ENCODE measurements at regions not wholly inside any gene's neighbourhood (a gene's known extent, or its start where the extent isn't known, plus 50 kb on each side); places are given as distances from the start of the nearest gene placed in this dataset.

DNA sequence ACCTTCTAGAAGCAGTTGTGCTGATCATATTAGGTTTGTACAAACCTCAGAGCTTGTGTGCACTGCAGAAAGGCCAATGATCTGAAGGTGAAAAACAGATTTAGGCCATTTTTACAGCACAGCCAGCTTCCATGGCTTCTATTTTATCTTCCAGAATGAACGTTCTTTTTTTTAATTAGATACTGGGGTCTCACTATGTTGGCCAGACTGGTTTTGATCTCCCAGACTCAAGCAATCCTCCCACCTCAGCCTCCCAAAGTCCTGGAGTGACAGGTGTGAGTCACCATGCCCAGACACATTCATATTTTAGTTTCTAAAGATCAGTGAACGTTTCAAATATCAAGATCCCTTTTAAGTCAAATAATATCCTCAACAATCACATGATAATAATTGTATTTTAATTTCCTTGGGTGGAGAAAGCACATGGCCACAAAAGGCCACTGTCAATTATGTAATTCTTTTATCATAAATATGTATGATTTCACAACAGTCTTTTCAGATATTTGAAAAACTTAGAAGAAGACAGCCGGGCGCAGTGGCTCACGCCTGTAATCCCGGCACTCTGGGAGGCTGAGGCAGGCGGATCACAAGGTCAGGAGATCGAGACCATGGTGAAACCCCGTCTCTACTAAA lies 326.7 kb upstream of the JARID2 start:
- Mint-ChIP-seq H3K9me3 (no peaks in the 10 kb centered on the region), H3K36me3 (ENCODE audit: low read depth) (no peaks in the 10 kb centered on the region), H3K27me3 (no peaks in the 10 kb centered on the region), H3K27ac (no peak overlapping the region), H3K4me1 (peaks cover 11% of the 10 kb centered on the region), H3K4me3 (no peak overlapping the region)
- no peak for DNase-seq
- intact Hi-C loops (cut with micrococcal nuclease), result no loop called here
- no peak for ATAC-seq (ENCODE audit: low read depth)
- TF ChIP-seq, protein P1, sequence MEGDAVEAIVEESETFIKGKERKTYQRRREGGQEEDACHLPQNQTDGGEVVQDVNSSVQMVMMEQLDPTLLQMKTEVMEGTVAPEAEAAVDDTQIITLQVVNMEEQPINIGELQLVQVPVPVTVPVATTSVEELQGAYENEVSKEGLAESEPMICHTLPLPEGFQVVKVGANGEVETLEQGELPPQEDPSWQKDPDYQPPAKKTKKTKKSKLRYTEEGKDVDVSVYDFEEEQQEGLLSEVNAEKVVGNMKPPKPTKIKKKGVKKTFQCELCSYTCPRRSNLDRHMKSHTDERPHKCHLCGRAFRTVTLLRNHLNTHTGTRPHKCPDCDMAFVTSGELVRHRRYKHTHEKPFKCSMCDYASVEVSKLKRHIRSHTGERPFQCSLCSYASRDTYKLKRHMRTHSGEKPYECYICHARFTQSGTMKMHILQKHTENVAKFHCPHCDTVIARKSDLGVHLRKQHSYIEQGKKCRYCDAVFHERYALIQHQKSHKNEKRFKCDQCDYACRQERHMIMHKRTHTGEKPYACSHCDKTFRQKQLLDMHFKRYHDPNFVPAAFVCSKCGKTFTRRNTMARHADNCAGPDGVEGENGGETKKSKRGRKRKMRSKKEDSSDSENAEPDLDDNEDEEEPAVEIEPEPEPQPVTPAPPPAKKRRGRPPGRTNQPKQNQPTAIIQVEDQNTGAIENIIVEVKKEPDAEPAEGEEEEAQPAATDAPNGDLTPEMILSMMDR (IDR thresholded peaks at IDR 0.05), result no peak
- ChIA-PET POLR2A (interaction anchor here (0.6 kb wide), 1 partner anchor 8 kb away, joined by 8 read pairs; no protein-coding TSS in a partner anchor), CTCF (no interaction called here)

DNA sequence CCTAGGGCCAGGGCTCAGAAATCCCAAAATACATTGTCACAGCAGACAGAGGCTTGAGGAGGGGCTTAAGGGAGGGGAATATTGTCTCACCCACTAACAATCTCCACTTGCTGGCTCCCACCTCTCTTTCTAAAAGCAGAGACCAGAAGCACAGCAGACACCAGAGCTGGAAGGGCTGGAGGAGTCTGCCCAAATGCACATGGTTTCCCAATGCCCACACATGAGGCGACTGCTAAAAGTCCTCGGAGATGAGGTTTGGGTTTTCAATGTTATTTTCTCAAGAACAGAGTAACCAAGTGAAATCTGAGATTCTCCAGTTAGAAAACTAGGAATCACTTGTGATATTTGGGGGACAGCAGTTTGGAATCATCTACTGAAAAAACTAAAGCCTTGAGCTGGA lies 325.6 kb upstream of the JARID2 start:
- Mint-ChIP-seq H3K36me3 (ENCODE audit: low read depth) (no peaks in the 10 kb centered on the region), H3K4me3 (no peak overlapping the region), H3K27me3 (no peaks in the 10 kb centered on the region), H3K27ac (no peak overlapping the region), H3K4me1 (peaks cover 11% of the 10 kb centered on the region), H3K9me3 (no peaks in the 10 kb centered on the region)
- ChIA-PET POLR2A (interaction anchor here (0.6 kb wide), 1 partner anchor 875 kb away, joined by 3 read pairs; no protein-coding TSS in a partner anchor), CTCF (no interaction called here)
- intact Hi-C loops (cut with micrococcal nuclease), result no loop called here
- TF ChIP-seq, protein P1 (IDR thresholded peaks at IDR 0.05), result no peak
- no peak for DNase-seq
- ATAC-seq (ENCODE audit: low read depth), result no peak

DNA sequence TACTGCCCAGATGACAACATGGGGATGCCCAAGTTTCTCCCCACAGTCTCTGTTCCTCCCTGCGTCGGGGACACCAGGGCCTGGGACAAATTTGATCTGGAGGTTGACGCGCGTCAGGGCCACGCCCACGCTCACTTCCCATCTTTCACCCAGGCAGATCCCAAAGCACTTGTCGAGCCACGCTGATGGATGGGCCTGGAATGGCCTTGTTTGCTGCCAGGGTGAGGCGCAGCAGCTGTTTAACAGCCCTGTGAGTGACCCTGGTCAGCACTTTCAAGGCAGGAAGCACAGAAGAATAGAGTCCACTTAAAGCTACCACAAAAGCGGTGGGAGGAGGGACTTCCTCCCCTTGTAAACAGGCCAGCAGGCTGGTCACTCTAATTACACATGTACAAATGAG lies 324.7 kb upstream of the JARID2 start:
- POLR2A ChIA-PET, result no interaction called here
- no peak for DNase-seq
- Mint-ChIP-seq H3K27ac (no peak overlapping the region), H3K36me3 (ENCODE audit: low read depth) (no peaks in the 10 kb centered on the region), H3K4me3 (no peak overlapping the region), H3K4me1 (peaks cover 11% of the 10 kb centered on the region), H3K9me3 (no peaks in the 10 kb centered on the region), H3K27me3 (no peaks in the 10 kb centered on the region)
- ATAC-seq (ENCODE audit: low read depth), result no peak
- intact Hi-C loops (cut with micrococcal nuclease), result no loop called here
- TF ChIP-seq, protein P1 (IDR thresholded peaks at IDR 0.05), result no peak
- CTCF ChIA-PET, result no interaction called here

DNA sequence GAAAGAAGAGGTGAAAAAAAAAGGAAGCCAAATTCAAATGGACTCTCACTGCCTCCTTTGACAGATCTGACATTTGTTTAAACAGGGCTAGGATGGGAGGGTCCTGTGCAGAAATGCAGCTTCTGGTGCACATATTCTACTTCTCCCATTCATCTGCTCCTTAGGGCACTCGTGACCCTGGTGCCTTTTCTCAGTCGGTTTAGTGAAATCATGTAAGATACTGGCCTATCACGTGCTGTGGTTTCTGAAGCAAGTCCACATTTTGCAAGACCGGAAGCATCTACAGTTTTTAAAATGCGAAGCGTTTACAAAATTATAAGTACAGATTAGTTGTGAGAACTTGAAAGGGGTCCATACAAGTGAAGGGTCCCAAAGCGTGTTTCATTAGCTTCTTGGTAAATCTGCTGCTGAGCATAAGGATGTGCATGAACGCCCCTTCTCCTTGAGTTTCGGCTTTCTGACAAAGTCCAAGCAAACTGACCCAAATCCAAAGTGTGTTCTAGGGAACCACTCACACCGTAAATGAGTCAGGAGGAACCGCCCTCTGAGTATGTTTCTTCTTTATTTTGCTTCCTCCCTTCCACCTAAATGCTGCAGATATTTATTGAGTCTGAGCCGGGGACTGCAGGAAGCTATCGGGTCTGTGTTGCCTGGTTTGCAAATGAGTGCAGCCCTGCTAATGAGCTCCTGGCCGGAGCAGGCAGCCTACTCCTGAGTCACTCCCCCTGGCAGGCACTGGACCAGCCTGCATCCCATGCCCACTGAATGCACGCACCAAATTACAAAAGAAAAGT lies 323.8 kb upstream of the JARID2 start:
- POLR2A ChIA-PET, result no interaction called here
- Mint-ChIP-seq H3K27ac (no peak overlapping the region), H3K36me3 (ENCODE audit: low read depth) (no peaks in the 10 kb centered on the region), H3K9me3 (no peaks in the 10 kb centered on the region), H3K27me3 (no peaks in the 10 kb centered on the region), H3K4me3 (peak overlapping the region; percentile 21), H3K4me1 (peaks cover 11% of the 10 kb centered on the region)
- DNase-seq, result no peak
- TF ChIP-seq, protein P1 (IDR thresholded peaks at IDR 0.05), result no peak
- ATAC-seq (ENCODE audit: low read depth), result no peak
- CTCF ChIA-PET, result no interaction called here
- intact Hi-C loops (cut with micrococcal nuclease), result no loop called here

DNA sequence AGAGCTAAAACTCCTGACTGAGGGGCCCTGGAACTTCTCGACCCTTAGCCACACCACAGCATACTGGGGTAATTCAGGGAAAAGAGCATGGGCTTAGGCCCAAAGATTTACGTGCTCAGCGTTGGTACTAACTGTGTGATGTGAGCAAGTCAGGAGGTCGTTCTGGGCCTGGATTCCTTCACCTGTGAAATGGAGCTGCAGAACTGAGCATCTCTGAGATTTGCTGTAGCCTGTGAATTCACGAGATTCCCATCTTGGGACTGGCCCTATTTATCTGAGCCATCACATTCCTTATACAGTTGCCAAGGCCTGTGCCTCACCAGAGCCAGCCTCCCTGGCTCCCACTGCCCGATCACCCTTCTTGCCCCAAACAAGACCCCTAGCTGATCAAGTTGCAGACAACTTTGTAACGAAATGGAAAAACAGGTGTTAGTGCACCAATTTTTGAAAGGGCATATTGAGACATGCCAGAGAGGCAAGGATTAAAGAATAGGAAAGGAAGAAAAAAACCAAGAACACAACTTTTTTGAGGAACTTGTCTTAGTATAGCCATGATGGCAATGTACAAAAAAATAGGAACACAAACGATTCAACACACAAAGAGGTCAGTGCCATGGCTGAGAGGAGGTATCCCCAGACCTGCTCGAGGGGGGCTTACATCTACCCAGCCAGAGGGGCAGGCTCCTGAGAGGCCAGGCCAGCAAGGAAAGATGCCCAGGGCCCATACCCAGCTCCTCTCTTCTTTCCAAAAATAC lies 323.0 kb upstream of the JARID2 start:
- DNase-seq (no peak), ATAC-seq (ENCODE audit: low read depth) (no peak)
- H3K27ac Mint-ChIP-seq, result no peak overlapping the region
- no peaks in the 10 kb centered on the region for H3K9me3 Mint-ChIP-seq
- ChIA-PET POLR2A (no interaction called here), CTCF (no interaction called here)
- intact Hi-C loops (cut with micrococcal nuclease), result no loop called here
- H3K36me3 Mint-ChIP-seq (ENCODE audit: low read depth), result no peaks in the 10 kb centered on the region
- no peak overlapping the region for H3K4me3 Mint-ChIP-seq
- TF ChIP-seq, protein P1 (IDR thresholded peaks at IDR 0.05), result no peak
- no peaks in the 10 kb centered on the region for H3K27me3 Mint-ChIP-seq
- H3K4me1 Mint-ChIP-seq, result peaks cover 11% of the 10 kb centered on the region

All from activated B cell treated with CpG ODN at 0.5 μM for 24 hours (primary cell).